ENCODE measurements at regions not wholly inside any gene's neighbourhood (a gene's known extent, or its start where the extent isn't known, plus 50 kb on each side); places are given as distances from the start of the nearest gene placed in this dataset.

DNA sequence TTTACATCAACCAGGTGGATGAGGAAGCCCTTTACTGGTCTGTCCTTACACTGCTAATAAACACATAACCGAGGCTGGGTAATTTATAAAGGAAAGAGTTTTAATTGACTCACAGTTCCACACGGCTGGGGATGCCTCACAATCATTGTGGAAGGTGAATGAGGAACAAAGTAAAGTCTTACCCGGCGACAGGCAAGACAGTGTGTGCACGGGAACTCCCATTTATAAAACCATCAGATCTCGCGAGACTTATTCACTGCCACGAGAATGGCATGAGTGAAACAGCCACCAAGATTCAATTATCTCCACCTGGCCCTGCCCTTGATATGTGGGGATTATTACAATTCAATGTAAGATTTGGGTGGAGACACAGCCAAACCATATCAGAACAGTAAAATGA lies 67.3 kb upstream of the GRAMD2B start:
- no peak for DNase-seq (ENCODE audit: low read depth, low spot score)

DNA sequence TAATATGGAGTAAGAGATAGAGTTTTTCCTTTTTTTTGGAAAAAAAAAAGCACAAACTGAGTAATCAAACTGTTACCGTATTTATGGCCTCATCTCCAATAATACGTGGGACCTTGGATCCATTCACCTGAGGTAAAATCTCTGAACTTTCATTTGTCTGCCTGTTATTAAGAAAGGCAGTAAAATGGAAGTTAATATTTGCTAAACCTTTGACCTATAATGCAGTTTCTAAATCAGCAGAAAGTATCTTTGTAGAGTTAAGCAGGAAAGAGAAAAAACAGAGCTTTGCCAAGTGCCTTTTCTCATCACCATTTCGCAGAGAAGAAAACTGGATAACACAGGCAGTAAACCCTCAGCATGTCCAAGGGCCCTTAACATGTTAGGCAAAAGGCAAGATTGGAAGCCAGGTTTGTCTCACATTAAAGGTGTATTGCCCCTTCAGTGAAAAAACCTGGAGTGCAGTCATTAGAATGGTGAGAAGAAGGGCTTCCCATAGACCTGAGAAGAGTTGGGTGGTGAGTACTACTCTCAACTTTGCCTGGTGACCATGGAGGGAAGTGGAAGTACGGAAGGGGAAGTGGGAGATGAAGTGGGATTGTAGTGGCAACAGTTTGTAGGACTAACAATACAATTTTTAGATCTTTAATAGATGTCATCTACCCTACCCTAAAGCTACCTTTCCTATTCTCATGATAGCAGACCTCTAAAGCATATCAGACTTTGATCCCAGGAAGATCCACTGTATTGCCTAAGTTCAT lies 65.4 kb upstream of the GRAMD2B start:
- no peak for DNase-seq (ENCODE audit: low read depth, low spot score)

DNA sequence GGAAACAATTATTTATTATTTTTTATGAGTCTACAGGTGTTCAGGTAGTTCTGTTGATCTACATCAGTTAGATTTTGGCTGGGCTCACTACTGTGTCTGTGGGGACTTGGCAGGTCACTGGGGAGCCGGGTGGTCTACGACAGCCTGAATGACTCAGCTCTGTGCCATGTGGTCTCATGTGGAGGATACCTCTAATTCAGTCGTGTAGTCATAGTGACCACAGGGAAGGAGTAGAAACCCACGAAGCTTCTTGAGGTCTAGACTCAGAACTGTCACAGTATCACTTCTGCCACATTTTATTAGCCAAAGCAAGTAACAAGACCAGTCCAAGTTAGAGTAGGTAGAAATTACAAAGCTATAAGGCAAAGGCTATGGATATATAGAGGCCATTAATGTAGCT lies 64.7 kb upstream of the GRAMD2B start:
- no peak for DNase-seq (ENCODE audit: low read depth, low spot score)

DNA sequence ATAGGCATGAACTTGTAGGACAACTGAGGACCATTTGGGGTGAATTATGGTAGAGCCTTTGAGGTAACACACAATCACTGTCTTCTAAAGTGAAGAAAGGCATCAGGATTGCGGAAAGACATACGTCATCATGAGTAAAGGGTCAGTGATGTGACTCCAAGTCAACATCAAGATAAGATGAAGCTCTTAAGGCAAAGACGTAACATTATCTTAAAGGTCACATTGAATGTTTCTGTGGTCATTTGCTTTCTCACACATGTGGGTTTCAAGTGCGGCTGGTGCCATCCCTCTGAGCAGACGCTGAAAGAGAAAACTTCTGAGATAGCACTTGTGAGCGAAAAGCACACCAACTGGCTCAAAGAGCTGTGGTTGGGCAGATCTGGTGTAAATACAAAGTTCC lies 63.3 kb upstream of the GRAMD2B start:
- DNase-seq (ENCODE audit: low read depth, low spot score): no peak

DNA sequence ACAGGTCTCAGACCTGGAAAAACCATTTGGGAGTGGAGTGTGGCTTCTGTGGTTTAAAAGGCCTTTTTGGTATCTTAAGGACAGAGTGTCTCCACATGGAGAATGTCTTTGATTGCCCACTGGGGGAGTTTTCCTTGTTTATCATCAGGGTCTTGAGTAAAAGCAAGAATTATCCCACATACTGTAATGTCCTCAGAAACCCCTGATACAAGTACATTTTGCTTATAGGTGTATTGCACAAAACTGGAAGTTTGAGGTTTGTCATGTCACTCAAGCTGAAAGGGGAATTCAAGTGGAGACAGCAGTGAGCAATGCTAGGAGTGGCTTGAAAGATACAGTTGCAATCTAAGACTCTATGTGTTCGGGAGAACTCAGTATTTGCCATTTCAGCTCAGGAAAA lies 62.7 kb upstream of the GRAMD2B start:
- no peak for DNase-seq (ENCODE audit: low read depth, low spot score)

DNA sequence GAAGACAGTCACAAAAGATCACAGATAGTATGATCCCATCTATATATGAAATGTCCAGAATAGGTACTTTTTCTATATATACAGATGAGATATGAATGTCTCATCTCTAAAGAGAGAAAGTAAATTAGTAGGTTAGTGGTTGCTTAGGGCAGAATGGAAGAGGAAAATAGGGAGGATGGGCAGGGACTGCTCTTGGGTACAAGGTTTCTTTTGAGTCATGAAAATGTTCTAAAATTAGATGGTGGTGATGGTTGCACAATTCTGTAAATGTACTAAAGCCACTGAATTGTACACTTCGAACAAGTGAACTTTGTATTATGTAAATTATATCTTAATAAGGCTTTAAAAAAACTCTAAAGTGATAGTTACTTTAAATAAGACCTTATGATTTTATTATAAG lies 59.6 kb upstream of the GRAMD2B start:
- no peak for DNase-seq (ENCODE audit: low read depth, low spot score)

DNA sequence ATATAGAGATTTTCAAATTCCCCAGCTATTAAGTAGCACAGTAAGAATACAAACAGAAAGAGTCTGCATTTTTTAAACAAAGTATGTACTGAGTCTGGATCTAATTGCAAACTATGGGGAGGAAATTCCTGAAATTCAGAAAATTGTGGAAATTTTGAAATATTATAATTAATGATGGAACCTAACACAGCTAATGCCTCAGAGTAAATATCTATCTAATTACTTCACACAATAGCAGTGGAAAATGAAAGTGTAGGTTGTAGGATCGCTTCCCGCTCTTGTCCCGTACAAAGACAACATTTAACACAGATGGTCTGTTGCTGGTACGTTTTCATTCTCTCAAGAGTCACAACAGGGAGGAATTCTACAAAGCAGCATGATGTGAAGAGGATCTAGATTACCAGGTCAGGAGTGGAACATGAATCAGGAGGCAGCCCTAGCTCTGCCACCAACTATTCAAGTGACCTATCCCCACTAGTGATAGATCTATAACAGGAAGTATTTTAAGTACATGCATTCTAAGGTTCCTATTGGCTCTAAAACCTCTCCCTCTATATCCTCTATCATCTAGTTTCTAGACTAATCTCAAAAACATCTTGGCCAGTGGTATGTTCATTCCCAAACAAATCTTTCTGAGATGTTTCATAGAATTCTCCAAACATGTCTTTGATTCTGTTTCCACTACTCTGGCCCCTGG lies 58.9 kb upstream of the GRAMD2B start:
- DNase-seq (ENCODE audit: low read depth, low spot score): no peak

DNA sequence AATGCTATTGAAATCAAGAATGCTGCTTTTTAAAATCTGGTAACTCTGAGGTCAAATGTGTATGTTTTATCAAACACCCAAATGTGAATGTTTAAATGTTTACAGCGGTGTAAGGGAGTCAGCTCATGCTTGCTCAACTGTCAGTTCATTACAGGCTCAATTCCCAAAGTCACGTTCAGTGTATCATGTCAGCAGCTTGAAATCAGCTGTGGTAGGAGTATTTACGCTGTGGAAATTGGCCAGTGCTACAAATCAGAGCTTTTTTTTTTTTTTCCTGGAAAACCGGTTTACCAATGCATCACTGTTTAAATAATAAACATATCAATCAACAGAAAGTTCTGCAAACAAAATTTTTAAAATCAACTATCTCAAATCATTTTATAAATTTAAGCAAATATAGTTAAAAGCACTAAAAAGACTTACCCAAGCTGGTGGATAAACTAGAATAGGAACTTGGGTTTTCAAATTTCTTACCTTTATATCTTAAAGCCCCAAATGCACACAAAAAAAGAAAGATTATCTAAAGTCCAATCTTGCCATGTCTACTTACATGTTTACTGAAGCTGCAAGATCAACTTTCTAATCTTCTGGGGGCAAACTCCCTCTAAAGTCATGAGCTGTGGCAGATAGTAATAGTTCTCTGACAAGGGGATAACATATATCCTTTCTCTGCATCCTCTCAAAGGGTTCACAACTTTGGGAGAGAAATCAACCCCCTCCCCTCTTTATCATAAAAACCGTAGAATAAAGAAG lies 57.6 kb upstream of the GRAMD2B start:
- DNase-seq (ENCODE audit: low read depth, low spot score): no peak

DNA sequence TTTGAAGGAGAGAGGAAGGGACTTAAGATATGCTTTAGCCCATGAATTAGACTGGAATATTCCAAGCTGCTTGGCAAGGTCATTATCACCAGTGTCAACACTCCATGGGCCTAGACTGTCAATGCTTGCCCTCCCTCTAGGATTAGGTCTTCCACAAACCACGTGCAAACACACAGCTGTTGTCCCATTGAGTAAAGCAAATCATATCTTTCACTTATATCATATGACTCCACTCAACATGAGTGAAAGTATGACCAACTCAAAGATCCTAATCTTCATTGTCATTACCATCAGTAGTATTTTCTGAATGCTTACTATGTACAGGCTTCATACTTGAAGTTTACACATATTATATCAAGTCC lies 57.0 kb upstream of the GRAMD2B start:
- no peak for DNase-seq (ENCODE audit: low read depth, low spot score)

DNA sequence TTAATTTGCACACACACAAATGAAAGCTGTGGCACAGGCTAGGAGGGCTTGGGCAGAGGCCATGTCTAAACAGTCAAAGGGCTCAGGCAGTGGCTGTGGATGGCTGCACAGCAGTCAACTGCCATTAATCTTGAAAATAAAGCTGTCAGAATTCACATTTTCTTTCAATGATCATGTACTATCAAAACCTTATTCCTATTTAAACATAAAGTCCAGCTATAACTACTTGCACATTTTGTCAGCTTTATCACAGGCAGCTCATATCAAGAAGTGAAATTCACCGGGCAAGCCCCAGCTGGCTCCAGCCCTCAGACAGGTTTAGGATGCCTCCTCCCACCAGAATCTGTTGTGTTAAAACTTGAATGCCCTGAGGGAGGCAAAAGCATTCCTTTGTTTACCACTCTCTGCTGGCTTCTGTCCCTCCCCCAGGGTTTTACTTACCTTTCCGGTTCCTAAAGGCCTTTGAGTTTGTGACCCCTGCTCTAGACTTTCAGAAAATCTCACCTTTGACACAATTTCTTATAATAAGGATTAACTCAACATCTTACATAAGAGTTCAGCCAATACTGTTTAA lies 54.9 kb upstream of the GRAMD2B start:
- no peak for DNase-seq (ENCODE audit: low read depth, low spot score)

DNA sequence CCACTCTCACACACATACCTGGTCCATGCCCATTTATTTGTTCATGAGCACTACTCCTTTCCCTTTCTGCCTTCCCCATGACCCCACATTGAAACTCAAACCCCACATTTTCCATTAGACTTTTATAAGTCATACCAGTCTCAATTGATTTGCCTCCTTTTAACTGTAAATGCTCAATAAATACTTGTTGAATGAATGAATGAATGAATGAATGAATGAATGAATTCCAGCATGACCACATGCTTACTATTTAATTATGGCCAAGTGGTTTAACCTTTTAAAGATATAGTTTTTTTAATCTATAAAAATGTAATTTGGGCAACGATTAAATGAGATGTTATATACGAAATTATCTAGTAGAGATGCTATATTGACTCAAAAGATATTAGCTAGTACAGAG lies 54.1 kb upstream of the GRAMD2B start:
- no peak for DNase-seq (ENCODE audit: low read depth, low spot score)

DNA sequence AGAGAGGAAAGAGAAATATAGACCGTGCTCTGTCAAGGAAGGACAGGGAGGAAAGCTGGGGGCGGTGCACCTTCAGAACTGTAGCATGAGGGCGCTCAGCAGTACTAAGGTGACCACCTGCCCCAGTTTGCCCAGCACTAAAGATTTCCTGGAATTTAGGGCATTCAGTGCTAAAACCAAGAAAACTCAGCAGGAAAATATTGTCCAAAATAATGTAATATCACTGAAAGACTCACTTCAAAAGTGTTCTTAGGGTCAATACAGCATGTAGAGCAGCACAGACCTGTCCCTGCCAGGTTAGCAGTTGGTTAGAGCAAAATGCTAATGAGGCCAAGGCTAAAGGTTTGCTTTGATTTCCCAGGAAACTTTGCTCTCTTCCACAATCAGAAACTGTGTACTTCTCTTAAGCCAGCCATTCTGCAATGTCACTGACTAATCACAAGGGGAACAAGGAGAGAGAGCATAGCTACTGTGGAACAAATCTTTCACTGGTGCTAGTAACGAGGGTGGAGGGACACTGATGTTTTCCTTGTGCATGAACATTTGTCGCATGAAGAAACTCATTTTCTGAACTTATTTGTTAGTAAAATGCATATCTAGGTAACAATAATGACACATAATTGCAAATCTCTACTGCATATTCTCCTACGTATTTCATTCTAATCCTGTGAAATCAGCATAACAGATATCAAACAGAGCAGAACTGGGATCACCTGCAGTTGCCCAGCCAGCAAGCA lies 53.0 kb upstream of the GRAMD2B start:
- no peak for DNase-seq (ENCODE audit: low read depth, low spot score)

DNA sequence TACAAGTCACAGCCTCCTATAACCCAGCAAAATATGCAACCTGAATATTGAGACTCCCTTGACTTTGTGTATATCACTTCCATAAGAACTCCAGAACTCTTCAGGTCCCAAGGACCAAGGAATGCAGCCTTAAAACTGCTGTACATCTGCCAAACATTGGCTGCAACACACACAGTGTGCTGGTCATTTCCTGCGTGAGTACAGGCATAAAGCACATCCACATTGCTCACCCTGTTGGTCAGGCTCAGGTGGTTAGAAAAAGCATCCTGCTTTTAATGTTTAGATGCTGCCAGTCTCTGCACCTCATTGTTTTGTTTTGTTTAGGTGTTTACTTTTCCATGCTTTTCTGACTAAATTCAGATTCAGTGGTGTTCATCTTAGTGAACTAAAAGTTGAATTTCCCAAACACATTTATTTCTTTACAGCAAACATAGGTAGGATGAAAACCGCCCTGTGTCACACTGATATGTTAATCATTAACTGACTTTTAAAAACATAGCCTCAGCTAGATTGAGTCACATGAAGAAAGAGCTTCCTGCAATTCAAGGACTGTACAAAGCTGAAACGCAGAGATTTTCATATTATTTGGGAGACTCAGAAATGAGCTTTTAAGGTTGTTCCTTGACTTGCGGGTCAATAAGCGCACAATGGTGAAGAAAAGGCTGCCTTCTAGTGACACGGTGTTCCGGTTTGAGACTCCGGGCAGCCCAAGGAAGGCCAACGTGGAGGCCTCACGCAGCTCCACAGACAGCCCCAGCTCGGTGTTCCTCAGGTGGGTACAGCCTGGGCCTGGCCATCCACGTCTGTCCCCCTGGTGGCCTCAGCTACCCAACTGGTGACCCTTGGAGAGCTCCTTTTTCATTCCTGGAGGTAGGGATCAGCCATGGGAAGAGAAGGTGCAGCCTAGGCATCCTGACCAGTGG lies 52.2 kb upstream of the GRAMD2B start:
- no peak for DNase-seq (ENCODE audit: low read depth, low spot score)

DNA sequence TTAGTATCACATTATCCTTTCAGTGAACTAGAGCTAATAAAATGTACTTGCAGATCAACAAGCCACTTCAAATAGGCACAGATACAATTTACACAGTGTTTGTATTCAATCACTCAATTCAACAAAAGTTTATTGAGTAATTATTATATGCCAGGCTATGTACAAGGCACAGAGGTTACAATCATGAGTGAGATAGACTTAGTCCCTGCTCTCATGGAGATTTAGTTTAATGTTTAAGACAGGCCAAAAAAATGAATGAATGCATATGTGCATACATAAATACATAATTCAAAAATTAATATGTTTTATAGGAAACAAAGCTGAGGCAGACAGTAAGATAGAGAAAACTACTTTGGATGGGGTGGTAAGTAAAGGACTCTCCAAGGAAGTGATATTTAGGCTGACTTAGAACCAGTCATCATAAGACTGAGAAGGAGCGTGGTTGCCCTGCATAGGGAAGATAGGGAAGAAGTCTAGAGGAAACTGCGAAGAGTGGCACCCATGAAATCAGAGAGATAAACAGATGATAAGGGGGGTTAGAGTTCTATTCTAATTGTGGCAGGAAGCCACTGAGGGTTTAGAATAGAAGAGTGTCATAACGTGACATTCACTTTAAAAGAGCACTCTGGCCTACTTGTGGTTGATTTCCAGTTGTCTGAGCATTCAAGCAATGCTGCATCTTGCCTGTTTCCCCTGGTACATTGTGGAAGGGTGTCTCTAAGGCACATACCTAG lies 49.7 kb upstream of the GRAMD2B start:
- no peak for DNase-seq (ENCODE audit: low read depth, low spot score)

All from activated CD4-positive, CD25-positive, alpha-beta regulatory T cell treated with anti-CD3 and anti-CD28 coated beads, Interleukin-2, amount 50 U/mL, for 16 hours (primary cell).